ENCODE measurements at regions not wholly inside any gene's neighbourhood (a gene's known extent, or its start where the extent isn't known, plus 50 kb on each side); places are given as distances from the start of the nearest gene placed in this dataset.

DNA sequence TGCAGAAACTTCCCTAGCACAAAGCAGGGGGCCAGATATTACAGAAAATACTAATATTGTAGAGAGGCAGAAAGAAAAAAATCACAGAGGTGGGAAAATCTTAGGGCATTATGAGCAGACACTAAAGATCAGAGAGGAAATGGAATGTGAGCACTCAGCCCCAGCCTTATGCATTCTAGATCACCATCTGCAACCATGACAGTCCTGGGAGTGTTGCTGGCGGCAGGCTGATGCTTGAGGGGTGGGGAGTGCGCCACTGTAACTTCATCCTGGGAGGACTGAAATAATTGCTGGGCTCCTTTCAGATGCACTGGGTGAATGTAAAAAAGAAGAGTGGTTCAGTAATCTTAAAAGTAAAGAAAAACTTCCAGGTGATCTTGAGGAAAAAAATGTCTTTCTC lies 427.6 kb upstream of the SEMA6D start:
- no peak for DNase-seq (ENCODE audit: low read depth in 4 of 4, low spot score in 1 of 4)

- DNase-seq (ENCODE audit: low read depth in 4 of 4, low spot score in 1 of 4): no peak
Observed at GRCh38 chr15:47291767-47292166, 425.5 kb upstream of the SEMA6D start.

GRCh38 chr15:47292638-47293190 lies 424.6 kb upstream of the SEMA6D start:
- no peak for DNase-seq (ENCODE audit: low read depth in 4 of 4, low spot score in 1 of 4)

DNA sequence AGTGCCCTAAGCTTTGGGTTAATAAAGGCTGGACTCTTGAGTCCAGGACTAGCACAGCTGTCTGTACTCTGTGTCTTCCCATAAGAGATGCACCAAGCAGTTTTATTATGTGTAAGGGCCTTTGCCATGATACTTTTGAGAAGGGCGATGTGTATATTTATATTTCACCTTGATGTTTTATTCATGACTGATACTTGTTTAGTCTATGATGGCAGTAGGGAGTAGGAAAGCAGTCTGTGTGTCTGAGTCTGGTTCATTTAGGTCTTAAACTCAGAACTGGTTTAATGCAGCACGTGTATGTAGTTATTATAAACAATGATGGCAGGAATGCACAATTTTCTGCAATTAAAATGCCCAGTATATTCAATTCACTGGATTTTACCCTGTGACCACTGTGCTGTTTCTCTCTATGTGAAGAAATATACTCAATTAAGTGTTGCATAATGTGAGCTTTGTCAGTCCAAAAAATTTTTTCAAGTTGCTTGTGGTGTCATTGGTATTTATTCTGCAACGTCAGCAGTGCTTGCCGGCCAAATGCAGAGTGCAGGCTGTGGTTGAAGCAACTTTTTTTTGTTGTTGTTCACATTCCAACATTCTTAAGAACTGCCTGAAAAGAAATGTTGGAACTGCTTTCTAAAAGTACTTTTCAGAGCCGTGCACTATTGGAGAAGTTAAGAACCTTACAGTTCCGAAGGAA lies 423.7 kb upstream of the SEMA6D start:
- DNase-seq (ENCODE audit: low read depth in 4 of 4, low spot score in 1 of 4): no peak

GRCh38 chr15:47294765-47295259 lies 422.5 kb upstream of the SEMA6D start:
- no peak for DNase-seq (ENCODE audit: low read depth in 4 of 4, low spot score in 1 of 4)

- DNase-seq (ENCODE audit: low read depth in 4 of 4, low spot score in 1 of 4): no peak
Observed at GRCh38 chr15:47296881-47297280, 420.4 kb upstream of the SEMA6D start.

- no peak for DNase-seq (ENCODE audit: low read depth in 4 of 4, low spot score in 1 of 4)
Observed at GRCh38 chr15:47299846-47300434, 417.4 kb upstream of the SEMA6D start.

DNA sequence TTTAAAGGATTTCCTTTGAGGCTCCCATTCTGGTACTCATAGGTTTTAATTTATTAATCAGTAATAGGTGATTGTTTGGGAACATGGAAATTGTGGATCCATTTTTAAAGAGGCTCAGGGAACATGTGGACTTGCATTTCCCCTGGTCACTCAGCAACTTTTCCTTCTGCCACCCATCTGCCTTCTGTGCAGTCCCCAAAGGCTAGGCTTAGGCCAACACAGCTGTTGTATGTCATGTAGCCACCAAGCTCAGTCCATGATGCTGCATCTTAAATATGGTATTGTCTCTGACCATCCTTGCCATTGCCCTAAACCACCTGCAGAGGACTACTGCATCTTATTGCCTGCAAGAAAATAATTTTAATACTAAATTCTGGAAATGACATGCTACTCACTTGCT lies 416.7 kb upstream of the SEMA6D start:
- no peak for DNase-seq (ENCODE audit: low read depth in 4 of 4, low spot score in 1 of 4)

DNA sequence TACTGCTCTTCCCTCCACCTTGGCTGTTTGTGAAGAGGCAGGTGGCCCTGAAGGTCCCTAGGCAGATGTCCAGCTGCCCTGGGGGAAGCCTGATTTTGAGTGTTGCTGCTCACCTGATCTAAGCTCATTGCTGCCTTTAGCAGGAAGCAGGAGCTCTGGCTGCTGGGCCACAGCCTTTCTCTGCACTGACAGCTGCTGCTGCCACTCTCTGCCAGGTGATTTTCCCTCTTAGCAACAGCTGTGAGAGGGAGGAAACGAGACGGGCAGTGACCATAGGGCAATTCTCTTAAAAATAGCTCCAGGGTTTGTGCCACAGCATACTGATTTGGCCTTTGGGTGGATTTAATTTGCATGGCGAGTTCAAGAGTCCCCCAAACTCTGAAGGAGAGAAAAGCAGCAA lies 415.8 kb upstream of the SEMA6D start:
- no peak for DNase-seq (ENCODE audit: low read depth in 4 of 4, low spot score in 1 of 4)

DNA sequence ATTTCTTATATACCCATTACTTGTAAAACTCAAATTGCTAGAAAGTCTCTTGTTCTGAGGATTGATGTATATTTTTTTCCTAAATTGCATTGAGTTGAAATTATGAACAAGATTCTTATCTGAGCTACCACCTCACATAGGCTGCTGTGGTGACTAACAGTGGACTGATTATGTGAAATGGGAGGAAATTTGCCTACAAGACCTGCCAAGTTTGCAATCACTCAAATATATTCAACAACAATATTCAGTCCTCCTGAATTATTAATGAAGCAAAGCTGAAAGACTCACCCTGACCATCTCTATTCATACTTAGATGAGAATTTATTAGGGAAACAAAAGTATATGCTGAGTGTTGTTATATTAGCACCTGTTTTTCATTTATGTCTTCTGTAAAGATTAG lies 412.6 kb upstream of the SEMA6D start:
- DNase-seq (ENCODE audit: low read depth in 4 of 4, low spot score in 1 of 4): no peak

GRCh38 chr15:47312161-47312560 lies 405.1 kb upstream of the SEMA6D start:
- no peak for DNase-seq (ENCODE audit: low read depth in 4 of 4, low spot score in 1 of 4)

- no peak for DNase-seq (ENCODE audit: low read depth in 4 of 4, low spot score in 1 of 4)
Observed at GRCh38 chr15:47326410-47327333, 390.6 kb upstream of the SEMA6D start.

DNA sequence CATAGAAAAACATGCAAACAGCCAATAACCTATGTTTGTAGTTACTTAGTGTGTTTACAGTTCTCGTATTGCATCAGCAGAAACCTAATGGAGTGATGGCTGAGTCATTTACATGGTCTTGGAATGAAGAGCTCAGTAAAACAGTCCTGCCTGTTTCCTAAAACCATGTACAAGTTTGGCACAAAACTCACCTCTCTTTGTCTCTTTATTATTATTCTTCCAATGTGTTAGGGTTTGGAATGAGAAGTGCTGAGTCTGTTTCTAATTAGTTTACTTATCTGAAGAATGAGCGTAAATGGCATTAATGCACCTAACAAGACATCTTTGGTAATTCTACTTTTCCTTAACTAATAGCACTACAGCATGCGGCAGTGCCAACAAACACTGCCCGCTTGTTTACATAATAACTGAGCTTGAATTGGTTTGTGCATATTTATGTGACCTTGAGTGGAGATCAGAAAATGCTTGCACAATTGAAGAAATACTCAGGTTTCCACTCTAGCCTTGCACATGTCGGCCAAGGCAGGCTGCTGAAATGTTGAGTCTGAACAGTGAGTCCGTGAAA lies 385.4 kb upstream of the SEMA6D start:
- DNase-seq (ENCODE audit: low read depth in 4 of 4, low spot score in 1 of 4): no peak

- no peak for DNase-seq (ENCODE audit: low read depth in 4 of 4, low spot score in 1 of 4)
Observed at GRCh38 chr15:47332481-47332880, 384.8 kb upstream of the SEMA6D start.

DNA sequence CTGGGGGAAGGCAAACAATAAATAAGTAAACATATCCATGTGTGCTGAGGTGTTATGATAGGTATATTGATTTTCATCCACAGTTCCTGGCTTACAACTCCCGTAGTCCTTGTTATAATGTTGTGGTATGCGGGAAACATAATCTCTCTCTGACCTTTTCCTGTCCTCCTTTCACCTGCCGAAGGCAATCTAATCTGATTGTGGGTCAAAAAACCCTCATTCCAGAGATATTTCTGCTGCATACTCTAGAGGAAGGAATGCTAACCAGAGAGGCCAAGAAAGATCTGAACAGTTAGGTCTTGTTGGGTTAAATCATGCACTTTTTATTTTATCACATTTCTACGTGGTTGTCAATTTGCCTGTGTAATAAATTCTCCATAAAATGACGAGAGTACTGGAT lies 383.6 kb upstream of the SEMA6D start:
- no peak for DNase-seq (ENCODE audit: low read depth in 4 of 4, low spot score in 1 of 4)

DNA sequence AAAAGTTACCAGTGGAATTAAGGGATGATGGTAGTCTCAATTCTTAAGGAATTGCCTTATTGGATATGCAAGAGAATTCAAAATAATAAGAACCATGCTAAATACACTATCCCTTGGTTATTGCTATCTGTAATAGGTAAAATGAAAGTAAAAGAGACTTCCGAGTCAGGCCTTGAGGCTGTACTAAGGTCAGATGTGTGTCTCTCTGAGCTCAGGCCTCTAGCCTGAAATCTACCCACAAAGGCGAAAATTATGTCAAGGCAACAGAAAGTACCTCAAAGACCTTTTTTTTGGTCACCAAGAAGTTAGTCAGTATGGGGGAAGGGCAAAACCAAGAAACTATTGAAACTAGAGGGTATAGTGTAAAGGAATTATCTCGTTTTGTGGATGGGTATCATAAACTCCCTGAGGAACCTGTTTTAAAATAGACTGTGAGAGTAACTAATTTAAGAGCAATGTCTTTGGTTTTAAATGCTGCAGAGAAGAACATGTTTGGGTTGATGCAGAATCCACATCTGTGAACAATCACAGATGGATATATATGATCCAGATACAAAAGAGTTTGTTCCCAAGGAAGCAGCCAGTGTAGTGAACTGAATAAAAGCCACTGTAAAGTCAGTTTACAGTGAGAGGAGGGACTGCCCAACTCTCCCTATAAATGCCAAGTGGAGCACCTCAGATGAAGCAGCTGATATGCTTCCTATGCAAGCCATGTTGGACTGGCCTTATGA lies 382.3 kb upstream of the SEMA6D start:
- no peak for DNase-seq (ENCODE audit: low read depth in 4 of 4, low spot score in 1 of 4)

- no peak for DNase-seq (ENCODE audit: low read depth in 4 of 4, low spot score in 1 of 4)
Observed at GRCh38 chr15:47337106-47337505, 380.2 kb upstream of the SEMA6D start.

DNA sequence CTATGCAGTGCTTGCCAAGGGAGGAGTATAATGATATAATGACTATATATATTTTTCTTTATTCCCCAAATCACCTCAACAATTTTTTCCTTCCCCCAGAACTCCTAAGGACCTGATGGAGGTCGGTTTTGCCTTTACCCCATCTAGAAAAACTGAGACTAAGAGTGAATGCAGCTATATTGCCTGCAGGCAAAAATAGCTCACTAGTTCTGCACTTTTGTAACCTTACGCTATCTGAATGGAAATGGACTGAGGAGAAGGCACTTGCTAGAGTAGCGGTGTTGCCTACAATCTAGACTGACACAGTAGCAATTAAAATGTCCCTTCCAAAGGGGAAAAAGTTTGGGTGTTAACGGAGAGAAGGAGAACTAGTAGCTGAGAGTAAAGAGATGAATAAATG lies 379.5 kb upstream of the SEMA6D start:
- DNase-seq (ENCODE audit: low read depth in 4 of 4, low spot score in 1 of 4): no peak

- DNase-seq (ENCODE audit: low read depth in 4 of 4, low spot score in 1 of 4): no peak
Observed at GRCh38 chr15:47338771-47339170, 378.5 kb upstream of the SEMA6D start.

GRCh38 chr15:47339800-47340570 lies 377.3 kb upstream of the SEMA6D start:
- DNase-seq (ENCODE audit: low read depth in 4 of 4, low spot score in 1 of 4): no peak
